HG03108 (cell line): ENCODE measurements at regions not wholly inside any gene's neighbourhood (a gene's known extent, or its start where the extent isn't known, plus 50 kb on each side); places are given as distances from the start of the nearest gene placed in this dataset.

Experiments
- ATAC-seq: cut with Tn5 transposase; IDR thresholded peaks from one replicate; pipeline ENCODE4 v1.9.1; 2021; ENCODE audit warnings: moderate library complexity; ENCODE audit not compliant: unreplicated experiment

DNA sequence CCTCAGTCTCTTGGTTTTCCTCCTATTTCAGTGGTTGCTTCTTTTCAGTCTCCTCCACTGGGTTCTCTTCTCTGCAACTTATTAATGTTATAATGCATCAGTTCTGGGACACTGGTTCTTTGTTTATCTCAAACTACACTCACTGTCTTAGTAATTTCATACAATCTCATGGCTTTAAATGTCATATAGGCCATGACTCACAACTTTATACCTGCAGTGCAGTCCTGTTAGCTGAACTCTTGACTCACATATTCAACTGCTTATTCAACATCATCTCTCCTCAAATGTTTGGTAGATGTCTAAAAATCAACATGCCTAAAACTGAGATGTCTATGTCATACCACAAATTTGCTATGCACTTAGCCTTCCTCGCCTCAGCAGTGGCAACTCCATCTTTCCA is 101.2 kb upstream of the PALS2 start:
- ATAC-seq = no peak

DNA sequence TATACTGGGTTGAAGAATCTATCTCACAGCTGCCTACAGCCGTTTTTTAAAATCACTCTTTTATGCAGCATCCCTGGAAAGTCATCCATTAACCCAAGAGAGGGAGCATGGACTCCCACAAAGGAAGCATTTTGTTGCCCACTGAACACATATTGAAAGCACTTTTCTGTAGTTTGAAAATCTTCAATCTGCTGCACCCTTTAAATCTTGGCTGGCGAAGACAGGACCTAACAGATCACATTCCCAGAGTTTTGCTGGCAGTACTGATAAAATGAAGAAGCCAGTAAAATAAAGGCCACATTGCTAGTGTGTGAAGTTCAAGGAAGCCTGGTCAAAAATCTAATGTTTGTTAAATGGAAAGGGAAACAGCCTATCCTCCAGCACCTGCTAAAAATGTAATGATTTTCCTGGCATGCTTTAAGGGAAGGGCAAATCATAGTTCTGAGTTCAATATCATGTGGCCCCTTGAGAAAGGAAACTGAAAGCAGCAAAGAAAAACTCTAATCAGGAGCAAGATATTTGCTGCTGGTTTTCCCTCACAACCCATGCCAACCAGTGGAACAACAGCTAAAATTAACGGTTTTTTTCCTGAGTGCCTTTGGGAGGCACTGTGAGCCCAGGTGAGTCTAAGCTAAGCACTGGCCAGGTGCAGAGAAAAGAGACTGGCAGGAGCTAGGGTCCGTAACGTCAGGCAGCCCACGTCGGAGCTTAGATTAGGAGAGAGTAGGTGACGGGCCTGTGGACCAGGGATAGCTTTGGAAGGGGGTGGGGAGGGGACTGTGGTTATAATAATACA is 97.9 kb upstream of the PALS2 start:
- ATAC-seq = no peak

DNA sequence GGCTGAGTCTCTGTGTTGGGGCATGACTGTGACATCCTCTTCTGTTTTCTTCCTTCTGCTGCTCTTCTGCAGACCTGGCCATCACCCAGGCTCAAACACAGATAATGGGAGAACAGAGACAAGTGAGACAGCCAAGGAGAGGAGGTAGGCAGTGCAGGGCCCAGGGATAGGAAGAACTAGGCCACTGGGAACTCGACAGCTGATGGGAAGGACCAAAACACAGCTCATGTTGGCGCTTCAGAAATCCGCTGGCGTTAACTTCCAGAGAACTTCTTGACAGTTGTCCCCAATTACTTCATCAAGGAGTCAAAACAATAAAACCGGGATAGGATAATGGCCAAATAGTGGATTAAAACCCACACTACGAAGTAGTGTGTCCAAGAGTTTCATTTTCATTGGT is 97.0 kb upstream of the PALS2 start:
- ATAC-seq = no peak

GRCh38 chr7:24477398-24478136 is 95.7 kb upstream of the PALS2 start:
- ATAC-seq = no peak

- ATAC-seq = no peak
Measured at GRCh38 chr7:24478137-24478655, 95.1 kb upstream of the PALS2 start.

DNA sequence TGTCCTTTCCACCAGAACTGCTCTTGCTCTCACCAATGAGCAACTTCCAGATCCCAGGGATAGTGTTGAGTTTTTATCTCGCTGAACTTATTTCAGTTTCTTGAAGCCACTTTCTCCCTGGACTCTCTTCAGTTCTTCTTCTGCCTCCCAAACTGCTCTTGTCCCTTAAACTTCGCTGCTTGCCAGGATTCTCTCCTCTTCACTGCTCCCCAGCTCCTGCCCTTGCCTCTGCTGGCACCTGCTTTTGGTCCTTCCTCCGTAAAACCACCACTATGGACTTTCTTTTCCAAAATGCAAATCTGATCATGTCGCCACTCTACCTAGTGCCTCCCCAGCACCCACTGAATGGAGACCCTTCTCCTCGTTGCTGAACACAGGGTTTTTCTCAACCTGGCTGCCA is 92.8 kb upstream of the PALS2 start:
- ATAC-seq = no peak

DNA sequence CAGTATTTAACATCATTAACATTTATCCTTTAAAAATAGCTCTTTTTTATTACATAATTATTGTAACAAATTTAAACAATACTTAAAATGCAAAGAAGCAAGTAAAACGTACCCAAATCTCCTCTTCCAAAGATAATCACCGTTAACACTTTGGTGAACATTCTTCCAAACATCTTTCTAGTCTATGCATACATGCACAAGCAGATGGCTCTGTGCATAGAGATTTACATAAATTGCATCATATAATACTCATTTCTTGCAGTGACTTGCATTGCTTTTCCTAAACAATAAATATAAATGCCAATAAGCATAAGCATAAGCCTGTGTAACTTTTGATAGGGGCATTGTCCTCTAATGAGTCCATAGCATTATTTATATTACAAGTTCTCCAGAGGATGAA is 89.4 kb upstream of the PALS2 start:
- ATAC-seq = no peak

GRCh38 chr7:24492576-24492975 is 80.7 kb upstream of the PALS2 start:
- no peak for ATAC-seq

DNA sequence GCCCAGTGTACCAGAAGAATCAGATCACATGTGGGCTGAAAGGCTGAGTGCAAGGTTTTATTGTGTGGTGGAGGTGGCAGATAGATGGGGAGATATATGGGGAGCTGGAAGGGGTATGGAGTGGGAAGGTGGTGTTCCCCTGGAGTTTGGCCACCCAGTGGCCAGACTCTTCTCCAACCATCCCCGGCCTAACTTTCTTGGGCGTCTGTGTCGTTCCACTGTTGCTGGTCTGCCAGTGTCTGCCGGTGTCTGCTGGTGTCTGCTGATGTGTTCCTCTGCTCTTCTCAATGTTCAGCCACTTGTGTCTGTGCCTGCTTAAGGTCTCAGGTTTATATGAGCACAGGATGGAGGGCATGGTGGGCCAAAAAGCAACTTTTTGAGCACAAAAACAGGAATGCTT is 78.4 kb upstream of the PALS2 start:
- ATAC-seq = no peak

DNA sequence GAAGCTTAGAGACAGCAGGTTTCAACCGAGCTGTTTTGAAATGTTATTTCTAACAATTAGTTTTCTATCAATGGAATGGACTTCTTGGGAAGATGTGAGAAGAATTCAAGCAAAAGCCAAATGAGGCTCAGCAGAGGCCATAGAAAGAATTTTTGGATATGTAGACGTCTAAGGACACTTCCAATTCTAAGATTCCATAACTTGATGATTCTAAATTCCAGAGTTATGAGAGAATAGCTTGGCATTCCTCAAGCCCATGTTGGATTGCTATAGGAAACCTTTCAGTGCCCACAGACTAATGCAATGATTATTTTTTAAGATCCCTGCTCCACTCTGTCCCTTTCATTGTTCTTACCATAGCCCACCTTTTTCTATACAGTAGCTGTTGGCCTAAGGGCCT is 77.2 kb upstream of the PALS2 start:
- ATAC-seq = no peak

DNA sequence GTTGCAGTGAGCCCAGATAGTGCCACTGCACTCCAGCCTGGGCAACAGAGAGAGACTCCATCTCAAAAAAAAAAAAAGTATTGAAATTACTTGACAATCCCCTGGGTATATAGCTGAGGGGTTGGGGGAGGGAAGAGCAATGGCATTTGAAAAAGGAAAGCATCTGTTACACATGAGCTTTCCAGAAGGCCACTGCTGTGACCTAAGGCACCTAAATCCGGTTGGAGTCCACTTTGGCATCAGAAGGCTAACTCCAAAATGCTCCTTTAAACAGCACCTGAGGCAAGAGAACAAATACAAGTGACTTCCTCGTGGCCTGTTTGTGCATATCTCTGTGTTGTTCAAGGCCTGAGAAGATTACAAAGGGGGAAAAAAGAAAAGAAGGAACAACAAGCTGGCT is 74.8 kb upstream of the PALS2 start:
- no peak for ATAC-seq

GRCh38 chr7:24499871-24500270 is 73.4 kb upstream of the PALS2 start:
- no peak for ATAC-seq

DNA sequence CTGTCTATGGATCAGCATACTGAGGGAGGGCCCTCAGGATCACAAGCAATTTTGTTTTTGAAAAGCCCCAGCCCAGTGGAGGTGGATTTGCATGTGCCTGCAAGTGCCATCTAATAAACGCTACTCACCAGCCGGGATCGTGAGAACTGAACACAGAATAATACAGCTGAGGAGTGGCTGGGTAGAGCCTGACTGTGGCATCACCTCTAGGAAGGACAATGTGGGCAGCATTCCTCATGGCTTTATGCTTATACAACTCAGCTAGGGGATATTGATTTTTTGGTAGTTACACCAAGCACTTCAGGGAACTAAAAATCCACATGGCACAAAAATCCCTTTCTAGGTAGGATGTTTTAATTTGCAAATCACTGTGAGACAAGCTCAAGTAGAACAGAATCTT is 72.7 kb upstream of the PALS2 start:
- ATAC-seq = no peak

DNA sequence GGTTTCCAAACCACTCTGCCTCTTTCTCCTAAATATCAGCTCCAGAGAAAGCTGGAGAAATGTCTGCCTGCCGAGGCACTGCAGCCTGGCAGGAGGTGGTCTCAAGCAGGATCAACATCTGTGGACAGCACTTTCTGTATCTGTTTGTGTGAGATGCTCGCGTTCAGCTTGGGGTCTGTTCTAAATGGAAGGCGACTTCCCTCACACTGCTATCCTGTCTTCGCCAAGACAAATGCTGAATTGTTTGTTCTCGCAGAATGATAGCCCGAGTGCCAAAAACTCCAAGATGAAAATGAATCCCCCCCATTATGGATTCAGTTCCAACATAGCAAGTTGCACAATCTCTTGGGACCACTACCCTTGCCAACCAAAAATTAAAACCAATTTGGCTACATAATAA is 72.2 kb upstream of the PALS2 start:
- no peak for ATAC-seq

GRCh38 chr7:24501443-24502134 is 71.7 kb upstream of the PALS2 start:
- ATAC-seq = no peak

DNA sequence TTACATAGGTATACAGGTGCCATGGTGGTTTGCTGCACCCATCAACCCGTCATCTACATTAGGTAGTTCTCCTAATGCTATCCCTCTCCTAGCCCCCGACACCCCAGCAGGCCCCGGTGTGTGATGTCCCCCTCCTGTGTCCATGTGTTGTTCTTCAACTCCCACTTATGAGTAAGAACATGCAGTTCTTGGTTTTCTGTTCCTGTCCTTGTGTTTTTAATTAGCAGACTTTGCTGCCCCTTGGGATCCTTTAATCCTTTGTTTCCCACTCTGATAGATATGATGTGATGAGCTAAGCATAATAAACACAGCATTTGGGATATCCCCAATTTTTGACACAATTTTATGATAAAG is 71.1 kb upstream of the PALS2 start:
- no peak for ATAC-seq

DNA sequence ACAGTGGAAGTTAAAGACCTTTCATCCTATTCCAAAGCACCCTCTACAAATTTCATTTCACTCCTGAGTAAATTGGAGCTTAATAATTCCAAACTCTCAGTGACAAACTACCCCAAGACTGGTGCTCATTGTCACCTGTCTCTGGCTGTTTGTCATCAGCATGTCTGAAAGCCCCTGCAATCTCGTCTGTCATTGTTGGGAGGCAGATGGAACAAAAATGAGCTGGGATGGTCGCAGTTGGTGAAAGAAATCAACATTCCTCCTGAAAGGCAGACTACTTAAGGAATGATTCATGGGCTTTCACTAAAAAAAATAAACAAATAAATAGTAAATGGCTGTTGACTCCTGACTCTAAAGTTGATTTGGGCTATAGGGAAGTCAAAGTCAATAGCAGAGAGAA is 69.7 kb upstream of the PALS2 start:
- no peak for ATAC-seq

- ATAC-seq = no peak
Measured at GRCh38 chr7:24504040-24504439, 69.2 kb upstream of the PALS2 start.

- no peak for ATAC-seq
Measured at GRCh38 chr7:24504836-24505235, 68.4 kb upstream of the PALS2 start.

DNA sequence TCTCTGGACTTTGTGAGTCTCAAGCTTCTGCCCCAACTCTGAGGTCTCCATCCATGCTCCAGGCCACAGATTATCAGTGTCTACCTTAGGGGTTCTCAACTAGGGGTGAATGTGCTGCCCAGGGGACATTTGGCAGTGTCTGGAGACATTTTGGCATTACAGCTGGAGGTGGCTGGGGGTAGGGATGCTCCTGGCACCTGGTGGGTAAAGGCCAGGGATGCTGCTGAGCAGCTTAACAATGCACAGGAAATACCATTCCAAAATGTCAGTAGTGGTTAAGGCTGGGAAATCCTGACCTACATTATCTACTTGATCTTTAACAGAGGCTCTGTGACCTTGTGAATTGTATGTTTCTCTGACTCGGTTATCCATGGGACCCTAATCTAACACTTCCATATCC is 67.3 kb upstream of the PALS2 start:
- ATAC-seq = no peak

DNA sequence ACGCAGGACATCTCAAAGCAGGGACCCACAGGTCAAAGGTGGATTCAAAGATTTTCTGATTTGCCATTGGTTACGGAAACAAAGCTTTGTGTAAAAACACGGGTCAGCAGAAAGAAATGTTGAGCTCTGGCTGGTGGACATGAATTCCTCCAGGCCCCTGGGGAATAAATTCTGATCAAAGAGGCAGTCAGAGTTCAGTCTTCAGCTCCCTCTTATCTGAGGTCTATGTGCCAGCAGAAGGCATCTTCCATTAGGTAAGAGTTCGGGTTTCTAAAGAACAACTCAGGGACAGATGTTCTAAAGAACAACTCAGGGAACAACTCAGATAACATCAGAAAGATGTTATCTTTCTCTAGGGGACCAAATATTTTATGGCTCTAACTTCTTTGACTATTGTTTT is 64.9 kb upstream of the PALS2 start:
- ATAC-seq = no peak

DNA sequence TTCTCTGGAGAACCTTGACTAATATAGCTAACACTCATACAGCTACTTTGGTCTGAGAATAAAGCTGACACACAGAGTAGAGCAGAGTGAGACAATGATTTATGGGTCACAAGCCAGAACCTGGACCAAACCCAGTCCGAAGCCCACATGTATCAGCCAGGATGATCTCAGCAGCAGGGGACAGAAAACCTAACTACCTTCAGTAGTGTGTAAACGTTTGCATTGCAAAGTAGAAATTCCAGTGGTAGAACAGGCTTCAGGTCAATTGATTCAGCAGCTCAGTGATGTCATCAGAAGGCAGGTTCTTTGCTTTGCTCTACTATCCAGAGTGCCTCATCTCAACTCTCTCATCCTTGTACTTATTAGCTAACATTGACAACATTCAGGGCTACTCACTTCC is 62.5 kb upstream of the PALS2 start:
- no peak for ATAC-seq
